Neural progenitor cell (in vitro differentiated cells): ENCODE measurements at regions not wholly inside any gene's neighbourhood (a gene's known extent, or its start where the extent isn't known, plus 50 kb on each side); places are given as distances from the start of the nearest gene placed in this dataset.

Experiments
- CTCF ChIP-seq: fragments of 200-600 bp; sonication (generic); IDR thresholded peaks from 2 replicates; pipeline ENCODE4 v1.5.1; 2017; ENCODE audit warnings: antibody characterized with exemption, mild to moderate bottlenecking
- EZH2phosphoT487 ChIP-seq: fragments of 200-600 bp; sonication (generic); IDR thresholded peaks from 2 replicates; pipeline ENCODE4 v1.6.1; 2017; ENCODE audit warnings: antibody characterized with exemption

DNA sequence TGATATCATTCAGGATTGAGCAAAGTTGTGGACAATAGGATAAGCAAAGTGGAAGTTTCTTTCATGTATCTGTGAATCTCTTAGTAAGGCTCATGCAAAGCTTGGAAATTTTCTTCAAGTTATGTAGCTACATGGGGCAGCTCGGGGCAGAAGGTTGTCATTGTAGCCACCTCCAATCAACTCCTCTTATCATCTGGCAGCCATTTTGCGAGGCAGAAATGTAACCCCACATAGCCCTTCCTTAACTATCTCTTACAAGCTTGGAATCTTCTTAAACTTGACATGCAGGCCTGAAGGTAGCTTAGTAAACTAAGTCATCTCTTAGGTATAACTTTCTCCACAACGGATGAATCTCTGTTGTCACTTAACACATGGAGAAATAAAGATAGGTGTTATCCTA, 392.8 kb downstream of the AASDHPPT start:
- TF ChIP-seq EZH2phosphoT487 (no peak), CTCF (no peak)
